CD14-positive monocyte (primary cell): ENCODE measurements at regions not wholly inside any gene's neighbourhood (a gene's known extent, or its start where the extent isn't known, plus 50 kb on each side); places are given as distances from the start of the nearest gene placed in this dataset.

ENCODE experiments used
- DNase-seq, 3 donors: peaks; one replicate each; pipeline ENCODE4 v3.0.0-alpha.2; 2011 to 2022
- H2AFZ ChIP-seq: 2 replicates; pipeline ENCODE4 v1.6.0; 2012; ENCODE audit warnings: mild to moderate bottlenecking, low read depth, low read length, inconsistent platforms; ENCODE audit not compliant: insufficient read depth, poor library complexity, severe bottlenecking
- H3K27ac ChIP-seq, 2 donors: 1 replicate in 1 of 2; 2 replicates in 1 of 2; pipeline ENCODE4 v1.5.1; 2012 to 2013; ENCODE audit warnings: low read length in 2 of 2, control low read depth in 1 of 2, inconsistent platforms in 1 of 2, low read depth in 1 of 2, mild to moderate bottlenecking in 1 of 2
- H3K27me3 ChIP-seq, 2 donors: one replicate each; pipeline versions ENCODE4 v1.6.0 to v1.6.1; 2011 to 2013; ENCODE audit warnings: low read length in 2 of 2; ENCODE audit not compliant: control insufficient read depth in 2 of 2, insufficient read depth in 2 of 2
- H3K36me3 ChIP-seq, 2 donors: replicated peaks in 1 of 2; 1 replicate in 1 of 2; 2 replicates in 1 of 2; pipeline versions ENCODE4 v1.5.1 to v1.6.1; 2012 to 2013; ENCODE audit warnings: low read length in 2 of 2, control low read depth in 1 of 2, inconsistent platforms in 1 of 2, mild to moderate bottlenecking in 1 of 2; ENCODE audit not compliant: insufficient read depth in 2 of 2, control insufficient read depth in 1 of 2
- H3K4me1 ChIP-seq, 2 donors: 1 replicate in 1 of 2; 2 replicates in 1 of 2; pipeline versions ENCODE4 v1.5.1 to v1.6.1; 2012 to 2013; ENCODE audit warnings: low read length in 2 of 2, control low read depth in 1 of 2, inconsistent platforms in 1 of 2, mild to moderate bottlenecking in 1 of 2, moderate library complexity in 1 of 2; ENCODE audit not compliant: insufficient read depth in 2 of 2, control insufficient read depth in 1 of 2
- H3K4me2 ChIP-seq: replicated peaks from 2 replicates; pipeline ENCODE3; 2012; ENCODE audit warnings: low read length, moderate library complexity, mild to moderate bottlenecking; ENCODE audit not compliant: poor library complexity, severe bottlenecking; ENCODE audit errors: extremely low read depth
- H3K4me3 ChIP-seq, 3 experiments: fragments of 200-600 bp in 1 of 3; sonication (generic) in 1 of 3; replicated peaks in 1 of 3; 1 replicate in 2 of 3; 2 replicates in 1 of 3; pipeline ENCODE4 v1.5.1; 2011 to 2013; ENCODE audit warnings: low read length in 3 of 3, mild to moderate bottlenecking in 3 of 3, control low read depth in 2 of 3, low read depth in 2 of 3, inconsistent platforms in 1 of 3, moderate library complexity in 1 of 3
- H3K79me2 ChIP-seq: 2 replicates; pipeline ENCODE4 v1.6.0; 2012; ENCODE audit warnings: mild to moderate bottlenecking, control low read depth, inconsistent platforms, low read length, moderate library complexity; ENCODE audit not compliant: insufficient read depth
- H3K9ac ChIP-seq: 2 replicates; pipeline ENCODE4 v1.6.0; 2017; ENCODE audit warnings: low read length, mild to moderate bottlenecking; ENCODE audit not compliant: insufficient read depth, poor library complexity, severe bottlenecking
- H3K9me3 ChIP-seq, 2 donors: replicated peaks in 1 of 2; 1 replicate in 1 of 2; 2 replicates in 1 of 2; pipeline versions ENCODE4 v1.5.1 to v1.6.1; 2012 to 2013; ENCODE audit warnings: low read length in 2 of 2, control low read depth in 1 of 2; ENCODE audit not compliant: control insufficient read depth in 1 of 2, insufficient read depth in 1 of 2
- H4K20me1 ChIP-seq: 2 replicates; pipeline ENCODE4 v1.6.0; 2012; ENCODE audit warnings: mild to moderate bottlenecking, low read length, control low read depth, moderate library complexity; ENCODE audit not compliant: insufficient read depth
- H3K27ac Mint-ChIP-seq, 7 donors: one replicate each; pipeline ENCODE4 v1.8.0; 2020; ENCODE audit warnings: mild to moderate bottlenecking in 7 of 7, mixed read lengths in 7 of 7, moderate library complexity in 6 of 7, inconsistent platforms in 2 of 7
- H3K27me3 Mint-ChIP-seq, 3 donors: one replicate each; pipeline ENCODE4 v1.8.0; 2021 to 2022; ENCODE audit warnings: low read depth in 3 of 3, mild to moderate bottlenecking in 3 of 3, mixed read lengths in 3 of 3, moderate library complexity in 3 of 3, inconsistent platforms in 1 of 3
- H3K36me3 Mint-ChIP-seq, 2 donors: one replicate each; pipeline ENCODE4 v1.8.0; 2020; ENCODE audit warnings: mixed read lengths in 2 of 2, inconsistent platforms in 1 of 2, mild to moderate bottlenecking in 1 of 2
- H3K4me1 Mint-ChIP-seq: one replicate; pipeline ENCODE4 v1.8.0; 2020; ENCODE audit warnings: mild to moderate bottlenecking, mixed read lengths
- H3K4me3 Mint-ChIP-seq, 2 donors: one replicate each; pipeline ENCODE4 v1.8.0; 2020; ENCODE audit warnings: mild to moderate bottlenecking in 2 of 2, mixed read lengths in 2 of 2, moderate library complexity in 1 of 2
- H3K9me3 Mint-ChIP-seq, 7 donors: one replicate each; pipeline ENCODE4 v1.8.0; 2020 to 2022; ENCODE audit warnings: mixed read lengths in 7 of 7, mild to moderate bottlenecking in 6 of 7, moderate library complexity in 6 of 7, inconsistent platforms in 2 of 7
- CTCF ChIP-seq: fragments of 200-600 bp; IDR thresholded peaks from one replicate; pipeline ENCODE4 v1.8.0; 2022; ENCODE audit warnings: antibody characterized with exemption, mild to moderate bottlenecking
- WGBS: methylation state at CpG from one replicate; pipeline ENCODE4 v1.1.5; 2013; ENCODE audit warnings: missing lambda C conversion rate; ENCODE audit not compliant: insufficient coverage; 5-methylcytosine and 5-hydroxymethylcytosine counted together
- intact Hi-C, 2 donors: fragments of 100-400 bp; cut with micrococcal nuclease; formaldehyde crosslinking; loops; one replicate each; pipeline versions ENCODE4 v1.15.0 to v1.15.1; 2023

- Mint-ChIP-seq H3K9me3 (peaks cover 7 to 23% (median 14%) of the 10 kb centered on the region in 7 donors), H3K36me3 (no peaks in the 10 kb centered on the region), H3K4me1 (no peaks in the 10 kb centered on the region), H3K27ac (peak overlapping the region in 1 of 7 donors; percentile 49), H3K4me3 (no peak overlapping the region), H3K27me3 (peaks cover 0 to 5% (median 2%) of the 10 kb centered on the region in 3 donors)
- peaks cover 11 to 12% of the 10 kb centered on the region in 2 donors for H3K9me3 ChIP-seq
- no peaks in the 10 kb centered on the region for H3K4me1 ChIP-seq
- 98% methylated on average over 7 of the region's 8 CpGs for WGBS
- DNase-seq = no peak
- no peaks in the 10 kb centered on the region for H3K27me3 ChIP-seq
- H3K4me2 ChIP-seq = no peak overlapping the region
- no peaks in the 10 kb centered on the region for H3K36me3 ChIP-seq
- H3K4me3 ChIP-seq = no peak overlapping the region
- no peaks in the 10 kb centered on the region for H4K20me1 ChIP-seq
- no peak overlapping the region for H3K9ac ChIP-seq
- no peak overlapping the region for H3K27ac ChIP-seq
- no peaks in the 10 kb centered on the region for H3K79me2 ChIP-seq
- H2AFZ ChIP-seq = no peak overlapping the region
- TF ChIP-seq CTCF = no peak
- intact Hi-C loops = no loop called here
Observed at GRCh38 chr2:105590780-105591660, 153.7 kb upstream of the NCK2 start.

GRCh38 chr2:105588581-105588980 lies 156.1 kb upstream of the NCK2 start:
- intact Hi-C loops = no loop called here
- no peak overlapping the region for H3K27ac ChIP-seq
- no peak for TF ChIP-seq CTCF
- peaks cover 11 to 12% of the 10 kb centered on the region in 2 donors for H3K9me3 ChIP-seq
- H4K20me1 ChIP-seq = no peaks in the 10 kb centered on the region
- no peak overlapping the region for H3K27ac Mint-ChIP-seq
- H3K4me1 Mint-ChIP-seq = no peaks in the 10 kb centered on the region
- peaks cover 0 to 7% (median 3%) of the 10 kb centered on the region in 3 donors for H3K27me3 Mint-ChIP-seq
- no CpG with 5 or more reads among the region's 5 CpGs for WGBS
- no peak for DNase-seq
- H3K4me3 Mint-ChIP-seq = no peak overlapping the region
- H3K9me3 Mint-ChIP-seq = peaks cover 7 to 23% (median 14%) of the 10 kb centered on the region in 7 donors
- H3K9ac ChIP-seq = no peak overlapping the region
- no peak overlapping the region for H2AFZ ChIP-seq
- H3K36me3 Mint-ChIP-seq = no peaks in the 10 kb centered on the region
- no peaks in the 10 kb centered on the region for H3K79me2 ChIP-seq
- no peak overlapping the region for H3K4me2 ChIP-seq
- H3K36me3 ChIP-seq = no peaks in the 10 kb centered on the region
- no peaks in the 10 kb centered on the region for H3K27me3 ChIP-seq
- no peaks in the 10 kb centered on the region for H3K4me1 ChIP-seq
- H3K4me3 ChIP-seq = no peak overlapping the region
